Caco-2 (cell line): ENCODE measurements at regions not wholly inside any gene's neighbourhood (a gene's known extent, or its start where the extent isn't known, plus 50 kb on each side); places are given as distances from the start of the nearest gene placed in this dataset.

Experiments
- BruUV-seq: library from RNA; stranded (reverse); fragments of 400-500 nt; replicated peaks from 2 replicates; lab custom pipeline; 2021; lab: Mats Ljungman, UMichigan
- CTCF ChIA-PET: fragments of 300-600 bp; sonication (Branson Sonifier 250); formaldehyde crosslinking; loops from one replicate; lab custom pipeline; 2022; ENCODE audit warnings: antibody characterized with exemption; lab: Charles Lee
- POLR2A ChIA-PET: fragments of 300-600 bp; sonication (Branson Sonifier 250); formaldehyde crosslinking; loops from one replicate; lab custom pipeline; 2022; ENCODE audit warnings: antibody characterized with exemption; lab: Charles Lee
- DNase-seq, 2 experiments: peaks; one replicate each; pipeline versions ENCODE4 v3.0.0 to v3.0.0-alpha.2; 2020 to 2022
- H3K27me3 ChIP-seq: replicated peaks from 2 replicates; pipeline ENCODE4 v1.6.0; 2011; ENCODE audit warnings: low read length; ENCODE audit not compliant: control insufficient read depth, insufficient read depth
- H3K36me3 ChIP-seq: 2 replicates; pipeline ENCODE4 v1.5.1; 2011; ENCODE audit warnings: low read length; ENCODE audit not compliant: control insufficient read depth, insufficient read depth
- H3K4me1 ChIP-seq: fragments of 250-450 bp; sonication (Bioruptor Pico); 2 replicates; pipeline ENCODE4 v1.5.1; 2020; ENCODE audit warnings: mild to moderate bottlenecking
- H3K4me3 ChIP-seq: 2 replicates; pipeline ENCODE4 v1.5.1; 2011; ENCODE audit warnings: low read depth, mild to moderate bottlenecking, control low read depth, low read length
- H3K9me3 ChIP-seq: fragments of 250-450 bp; sonication (Bioruptor Pico); 2 replicates; pipeline ENCODE4 v1.5.1; 2020; ENCODE audit warnings: mild to moderate bottlenecking, moderate library complexity
- H3K27ac Mint-ChIP-seq: one replicate; pipeline ENCODE4 v1.8.0; 2022; ENCODE audit warnings: mixed read lengths; ENCODE audit not compliant: unreplicated experiment
- H3K27me3 Mint-ChIP-seq: one replicate; pipeline ENCODE4 v1.8.0; 2022; ENCODE audit warnings: mixed read lengths; ENCODE audit not compliant: insufficient read depth, unreplicated experiment
- H3K36me3 Mint-ChIP-seq: one replicate; pipeline ENCODE4 v1.8.0; 2022; ENCODE audit warnings: mild to moderate bottlenecking, mixed read lengths; ENCODE audit not compliant: insufficient read depth, unreplicated experiment
- H3K4me1 Mint-ChIP-seq: one replicate; pipeline ENCODE4 v1.8.0; 2022; ENCODE audit warnings: low read depth, mixed read lengths; ENCODE audit not compliant: unreplicated experiment
- H3K4me3 Mint-ChIP-seq: one replicate; pipeline ENCODE4 v1.8.0; 2022; ENCODE audit warnings: mild to moderate bottlenecking, moderate library complexity, mixed read lengths; ENCODE audit not compliant: unreplicated experiment
- H3K9me3 Mint-ChIP-seq: one replicate; pipeline ENCODE4 v1.8.0; 2022; ENCODE audit warnings: mixed read lengths; ENCODE audit not compliant: unreplicated experiment
- CTCF ChIP-seq, 2 experiments: fragments of 200-600 bp in 1 of 2; IDR thresholded peaks; 1 replicate in 1 of 2; 2 replicates in 1 of 2; pipeline versions ENCODE4 v1.5.1 to v1.8.0; 2011 to 2022; ENCODE audit warnings: antibody characterized with exemption in 1 of 2, control low read depth in 1 of 2, inconsistent platforms in 1 of 2, low read depth in 1 of 2, low read length in 1 of 2, mild to moderate bottlenecking in 1 of 2, moderate library complexity in 1 of 2; ENCODE audit not compliant: insufficient read depth in 1 of 2, severe bottlenecking in 1 of 2, unreplicated experiment in 1 of 2
- intact Hi-C: fragments of 100-400 bp; cut with micrococcal nuclease; formaldehyde crosslinking; loops from one replicate; pipeline ENCODE4 v1.10.0; 2022; ENCODE audit not compliant: unreplicated experiment

GRCh38 chr1:96292141-96292540 is 429.4 kb upstream of the PTBP2 start:
- Histone ChIP-seq H3K27me3 (no peaks in the 10 kb centered on the region), H3K4me1 (no peaks in the 10 kb centered on the region), H3K36me3 (no peaks in the 10 kb centered on the region), H3K9me3 (no peaks in the 10 kb centered on the region), H3K4me3 (no peak overlapping the region)
- Mint-ChIP-seq H3K9me3 (no peaks in the 10 kb centered on the region), H3K36me3 (no peaks in the 10 kb centered on the region), H3K27ac (no peak overlapping the region), H3K4me1 (no peaks in the 10 kb centered on the region), H3K4me3 (no peak overlapping the region), H3K27me3 (peaks cover 6% of the 10 kb centered on the region)
- no peak for DNase-seq
- ChIA-PET CTCF (no interaction called here), POLR2A (no interaction called here)
- no peak for TF ChIP-seq CTCF (IDR thresholded peaks at IDR 0.05; ENCODE audit: insufficient read depth in 1 of 2, low read depth in 1 of 2, low read length in 1 of 2, severe bottlenecking in 1 of 2, unreplicated experiment in 1 of 2)
- BruUV-seq, result no TSS peak
- intact Hi-C loops, result no loop called here

- no peaks in the 10 kb centered on the region for H3K4me1 Mint-ChIP-seq
- ChIA-PET POLR2A (no interaction called here), CTCF (no interaction called here)
- no peak for TF ChIP-seq CTCF (IDR thresholded peaks at IDR 0.05; ENCODE audit: insufficient read depth in 1 of 2, low read depth in 1 of 2, low read length in 1 of 2, severe bottlenecking in 1 of 2, unreplicated experiment in 1 of 2)
- no peak overlapping the region for H3K4me3 Mint-ChIP-seq
- H3K27me3 Mint-ChIP-seq, result peaks cover 6% of the 10 kb centered on the region
- no peak for DNase-seq
- no TSS peak for BruUV-seq
- no peaks in the 10 kb centered on the region for H3K36me3 ChIP-seq
- H3K9me3 ChIP-seq, result no peaks in the 10 kb centered on the region
- no peaks in the 10 kb centered on the region for H3K36me3 Mint-ChIP-seq
- no peaks in the 10 kb centered on the region for H3K27me3 ChIP-seq
- H3K27ac Mint-ChIP-seq, result no peak overlapping the region
- H3K4me3 ChIP-seq, result no peak overlapping the region
- no peaks in the 10 kb centered on the region for H3K4me1 ChIP-seq
- intact Hi-C loops, result no loop called here
- H3K9me3 Mint-ChIP-seq, result no peaks in the 10 kb centered on the region
Measured at GRCh38 chr1:96296991-96297390, 424.6 kb upstream of the PTBP2 start.

GRCh38 chr1:96306809-96307560 is 414.6 kb upstream of the PTBP2 start:
- Mint-ChIP-seq H3K27ac (no peak overlapping the region), H3K36me3 (no peaks in the 10 kb centered on the region), H3K27me3 (no peaks in the 10 kb centered on the region), H3K9me3 (no peaks in the 10 kb centered on the region), H3K4me1 (no peaks in the 10 kb centered on the region), H3K4me3 (no peak overlapping the region)
- no peaks in the 10 kb centered on the region for H3K27me3 ChIP-seq
- no peaks in the 10 kb centered on the region for H3K9me3 ChIP-seq
- no peaks in the 10 kb centered on the region for H3K4me1 ChIP-seq
- no peak for DNase-seq
- intact Hi-C loops, result no loop called here
- no TSS peak for BruUV-seq
- no peak for TF ChIP-seq CTCF (IDR thresholded peaks at IDR 0.05; ENCODE audit: insufficient read depth in 1 of 2, low read depth in 1 of 2, low read length in 1 of 2, severe bottlenecking in 1 of 2, unreplicated experiment in 1 of 2)
- POLR2A ChIA-PET, result no interaction called here
- CTCF ChIA-PET, result no interaction called here
- no peaks in the 10 kb centered on the region for H3K36me3 ChIP-seq
- H3K4me3 ChIP-seq, result no peak overlapping the region
